H9 (cell line): ENCODE measurements at regions not wholly inside any gene's neighbourhood (a gene's known extent, or its start where the extent isn't known, plus 50 kb on each side); places are given as distances from the start of the nearest gene placed in this dataset.

Source experiments
- DNase-seq: peaks from one replicate; pipeline ENCODE4 v3.0.0-alpha.2; 2017
- H2AFZ ChIP-seq: one replicate; pipeline ENCODE4 v1.6.1; 2013; ENCODE audit warnings: mild to moderate bottlenecking, low read length, control low read depth, moderate library complexity
- H2AK5ac ChIP-seq: 2 replicates; pipeline ENCODE4 v1.6.1; 2013; ENCODE audit warnings: low read length, control low read depth, mixed read lengths; ENCODE audit not compliant: insufficient read length
- H2BK120ac ChIP-seq: one replicate; pipeline ENCODE4 v1.6.1; 2013; ENCODE audit warnings: low read depth, mild to moderate bottlenecking, low read length, control low read depth, inconsistent platforms; ENCODE audit not compliant: poor library complexity, severe bottlenecking
- H2BK12ac ChIP-seq: 2 replicates; pipeline ENCODE4 v1.6.1; 2013; ENCODE audit warnings: low read length, control low read depth, mixed read lengths, low read depth; ENCODE audit not compliant: insufficient read length
- H2BK15ac ChIP-seq: 2 replicates; pipeline ENCODE4 v1.6.1; 2013; ENCODE audit warnings: low read depth, low read length, control low read depth
- H2BK20ac ChIP-seq: one replicate; pipeline ENCODE4 v1.6.1; 2013; ENCODE audit warnings: low read depth, mild to moderate bottlenecking, low read length, control low read depth, inconsistent platforms; ENCODE audit not compliant: poor library complexity, severe bottlenecking
- H2BK5ac ChIP-seq: 2 replicates; pipeline ENCODE4 v1.6.1; 2013; ENCODE audit warnings: low read length, control low read depth, mixed read lengths; ENCODE audit not compliant: insufficient read length
- H3K14ac ChIP-seq: 2 replicates; pipeline ENCODE4 v1.6.1; 2013; ENCODE audit warnings: low read length, control low read depth; ENCODE audit not compliant: insufficient read depth
- H3K18ac ChIP-seq: 2 replicates; pipeline ENCODE4 v1.6.1; 2013; ENCODE audit warnings: low read depth, mild to moderate bottlenecking, mixed read lengths, low read length, control low read depth; ENCODE audit not compliant: insufficient read length
- H3K23ac ChIP-seq: 2 replicates; pipeline ENCODE4 v1.6.1; 2013; ENCODE audit warnings: low read length, control low read depth, mixed read lengths, low read depth; ENCODE audit not compliant: insufficient read length
- H3K23me2 ChIP-seq: 2 replicates; pipeline ENCODE4 v1.6.1; 2013; ENCODE audit warnings: low read depth, mild to moderate bottlenecking, mixed read lengths, low read length, control low read depth; ENCODE audit not compliant: insufficient read length, poor library complexity, severe bottlenecking
- H3K27ac ChIP-seq: 2 replicates; pipeline ENCODE4 v1.5.1; 2013; ENCODE audit warnings: low read length, control low read depth, mixed read lengths, low read depth; ENCODE audit not compliant: insufficient read length
- H3K27me3 ChIP-seq: 2 replicates; pipeline ENCODE4 v1.6.1; 2013; ENCODE audit warnings: low read length, control low read depth, inconsistent platforms; ENCODE audit not compliant: insufficient read depth
- H3K4ac ChIP-seq: 2 replicates; pipeline ENCODE4 v1.6.1; 2013; ENCODE audit warnings: low read depth, mild to moderate bottlenecking, control low read depth, inconsistent platforms, low read length, moderate library complexity
- H3K4me1 ChIP-seq: 2 replicates; pipeline ENCODE4 v1.6.1; 2013; ENCODE audit warnings: low read length, control low read depth, inconsistent platforms; ENCODE audit not compliant: insufficient read depth
- H3K4me2 ChIP-seq: 2 replicates; pipeline ENCODE4 v1.6.1; 2013; ENCODE audit warnings: low read length, control low read depth, mixed read lengths; ENCODE audit not compliant: insufficient read length, insufficient read depth
- H3K56ac ChIP-seq: 2 replicates; pipeline ENCODE4 v1.6.1; 2013; ENCODE audit warnings: low read depth, mild to moderate bottlenecking, mixed read lengths, low read length, control low read depth; ENCODE audit not compliant: insufficient read length
- H3K79me1 ChIP-seq: 2 replicates; pipeline ENCODE4 v1.6.1; 2013; ENCODE audit warnings: low read depth, mild to moderate bottlenecking, moderate library complexity, low read length, control low read depth, inconsistent platforms; ENCODE audit not compliant: insufficient read depth, poor library complexity, severe bottlenecking
- H3K79me2 ChIP-seq: 2 replicates; pipeline ENCODE4 v1.6.1; 2013; ENCODE audit warnings: low read length, control low read depth, inconsistent platforms; ENCODE audit not compliant: insufficient read depth
- H3K9ac ChIP-seq: 2 replicates; pipeline ENCODE4 v1.6.1; 2013; ENCODE audit warnings: low read length, control low read depth, mixed read lengths; ENCODE audit not compliant: insufficient read length; ENCODE audit errors: extremely low read depth
- H3K9me3 ChIP-seq: one replicate; pipeline ENCODE4 v1.6.1; 2013; ENCODE audit warnings: low read depth, low read length, inconsistent platforms; ENCODE audit not compliant: control insufficient read depth
- H3T11ph ChIP-seq: one replicate; pipeline ENCODE4 v1.6.1; 2013; ENCODE audit warnings: mild to moderate bottlenecking, low read length, control low read depth, inconsistent platforms
- H4K20me1 ChIP-seq: one replicate; pipeline ENCODE4 v1.6.1; 2013; ENCODE audit not compliant: control insufficient read depth, insufficient read length, insufficient read depth
- H4K5ac ChIP-seq: 2 replicates; pipeline ENCODE4 v1.6.1; 2013; ENCODE audit warnings: low read depth, mild to moderate bottlenecking, mixed read lengths, low read length, control low read depth; ENCODE audit not compliant: insufficient read length
- H4K8ac ChIP-seq: replicated peaks from 2 replicates; pipeline ENCODE4 v1.6.1; 2013; ENCODE audit warnings: low read length, control low read depth, mixed read lengths, low read depth; ENCODE audit not compliant: insufficient read length
- H4K91ac ChIP-seq: 2 replicates; pipeline ENCODE4 v1.6.1; 2013; ENCODE audit warnings: low read depth, mild to moderate bottlenecking, moderate library complexity, mixed read lengths, low read length, control low read depth; ENCODE audit not compliant: insufficient read length
- H3K27ac Mint-ChIP-seq, 3 experiments: 2 replicates in 2 of 3; 3 replicates in 1 of 3; pipeline ENCODE4 v1.8.0; 2020 to 2021; ENCODE audit warnings: mixed read lengths in 3 of 3, mild to moderate bottlenecking in 1 of 3, moderate library complexity in 1 of 3
- H3K27me3 Mint-ChIP-seq: 2 replicates; pipeline ENCODE4 v1.8.0; 2021; ENCODE audit warnings: low read depth, mild to moderate bottlenecking, moderate library complexity, mixed read lengths
- H3K36me3 Mint-ChIP-seq, 3 experiments: 2 replicates in 2 of 3; 3 replicates in 1 of 3; pipeline ENCODE4 v1.8.0; 2020 to 2021; ENCODE audit warnings: low read depth in 3 of 3, mixed read lengths in 3 of 3; ENCODE audit not compliant: insufficient read depth in 1 of 3
- H3K4me1 Mint-ChIP-seq, 2 experiments: 2 replicates each; pipeline ENCODE4 v1.8.0; 2020; ENCODE audit warnings: mixed read lengths in 2 of 2
- H3K4me3 Mint-ChIP-seq, 2 experiments: 2 replicates in 1 of 2; 3 replicates in 1 of 2; pipeline ENCODE4 v1.8.0; 2020 to 2021; ENCODE audit warnings: mild to moderate bottlenecking in 2 of 2, mixed read lengths in 2 of 2, moderate library complexity in 1 of 2
- H3K9me3 Mint-ChIP-seq, 2 experiments: 2 replicates in 1 of 2; 3 replicates in 1 of 2; pipeline ENCODE4 v1.8.0; 2020; ENCODE audit warnings: mild to moderate bottlenecking in 2 of 2, mixed read lengths in 2 of 2, moderate library complexity in 1 of 2
- WGBS: extraction: QIAGEN DNeasy Blood & Tissue Kit; methylation state at CpG from one replicate; pipeline ENCODE4 v1.1.7; 2013; ENCODE audit warnings: missing lambda C conversion rate, low lambda C conversion rate, mixed read lengths; ENCODE audit not compliant: insufficient read length; ENCODE audit errors: extremely low coverage; 5-methylcytosine and 5-hydroxymethylcytosine counted together
- TF ChIP-seq, protein P1 (sequence below): fragments of 200-600 bp; sonication (generic); conservative IDR thresholded peaks from 3 replicates; pipeline ENCODE4 v1.8.0; 2021; ENCODE audit warnings: antibody characterized with exemption, mild to moderate bottlenecking

DNA sequence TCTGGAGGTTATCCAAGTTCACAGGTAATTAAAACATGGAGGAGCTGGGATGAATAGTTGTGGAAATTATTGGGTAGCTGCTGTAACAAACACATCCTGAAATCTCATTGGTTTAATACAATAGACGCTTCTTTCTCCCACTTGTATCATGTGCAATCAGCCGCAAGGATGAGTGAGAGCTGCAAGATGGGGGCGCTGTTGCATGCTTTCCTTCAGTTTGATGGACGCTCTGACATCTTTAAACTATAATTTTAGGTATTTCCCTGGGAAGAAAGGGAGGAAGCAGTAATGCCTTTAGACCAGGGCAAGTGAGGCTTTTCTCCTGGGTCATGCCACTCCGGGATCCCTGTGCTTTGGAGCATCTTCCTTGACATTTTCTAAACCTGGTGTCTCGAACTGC lies 178.7 kb downstream of the PAWR start:
- no peak overlapping the region for H2AFZ ChIP-seq
- Mint-ChIP-seq H3K4me1 (peaks cover 20 to 38% of the 10 kb centered on the region in 2 experiments), H3K4me3 (no peak overlapping the region), H3K36me3 (peaks cover 6 to 13% (median 12%) of the 10 kb centered on the region in 3 experiments; a peak in 6 of 7 replicates), H3K27ac (peak overlapping the region in 2 of 3 experiments; percentile 24 to 55; a peak in 3 of 7 replicates), H3K27me3 (no peaks in the 10 kb centered on the region), H3K9me3 (peaks cover 3 to 8% of the 10 kb centered on the region in 2 experiments; a peak in 2 of 5 replicates)
- H3K18ac ChIP-seq = no peak overlapping the region
- TF ChIP-seq, protein P1, sequence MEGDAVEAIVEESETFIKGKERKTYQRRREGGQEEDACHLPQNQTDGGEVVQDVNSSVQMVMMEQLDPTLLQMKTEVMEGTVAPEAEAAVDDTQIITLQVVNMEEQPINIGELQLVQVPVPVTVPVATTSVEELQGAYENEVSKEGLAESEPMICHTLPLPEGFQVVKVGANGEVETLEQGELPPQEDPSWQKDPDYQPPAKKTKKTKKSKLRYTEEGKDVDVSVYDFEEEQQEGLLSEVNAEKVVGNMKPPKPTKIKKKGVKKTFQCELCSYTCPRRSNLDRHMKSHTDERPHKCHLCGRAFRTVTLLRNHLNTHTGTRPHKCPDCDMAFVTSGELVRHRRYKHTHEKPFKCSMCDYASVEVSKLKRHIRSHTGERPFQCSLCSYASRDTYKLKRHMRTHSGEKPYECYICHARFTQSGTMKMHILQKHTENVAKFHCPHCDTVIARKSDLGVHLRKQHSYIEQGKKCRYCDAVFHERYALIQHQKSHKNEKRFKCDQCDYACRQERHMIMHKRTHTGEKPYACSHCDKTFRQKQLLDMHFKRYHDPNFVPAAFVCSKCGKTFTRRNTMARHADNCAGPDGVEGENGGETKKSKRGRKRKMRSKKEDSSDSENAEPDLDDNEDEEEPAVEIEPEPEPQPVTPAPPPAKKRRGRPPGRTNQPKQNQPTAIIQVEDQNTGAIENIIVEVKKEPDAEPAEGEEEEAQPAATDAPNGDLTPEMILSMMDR = peak; percentile 90
- no peaks in the 10 kb centered on the region for H4K20me1 ChIP-seq
- H2BK20ac ChIP-seq = no peak overlapping the region
- H3K23ac ChIP-seq = no peak overlapping the region
- no peak overlapping the region for H2BK5ac ChIP-seq
- H3K27me3 ChIP-seq = no peaks in the 10 kb centered on the region
- H4K91ac ChIP-seq = no peak overlapping the region
- no peaks in the 10 kb centered on the region for H3K79me1 ChIP-seq
- DNase-seq = peak; percentile 76
- no peak overlapping the region for H2BK12ac ChIP-seq
- H3T11ph ChIP-seq = no peak overlapping the region
- no peak overlapping the region for H3K4ac ChIP-seq
- no peaks in the 10 kb centered on the region for H3K23me2 ChIP-seq
- no peak overlapping the region for H3K27ac ChIP-seq
- no CpG with 5 or more reads among the region's 6 CpGs for WGBS
- H3K14ac ChIP-seq = no peak overlapping the region
- H3K56ac ChIP-seq = no peak overlapping the region
- no peak overlapping the region for H4K5ac ChIP-seq
- no peak overlapping the region for H2BK15ac ChIP-seq
- peaks cover 6% of the 10 kb centered on the region for H3K4me1 ChIP-seq
- no peak overlapping the region for H3K4me2 ChIP-seq
- no peak overlapping the region for H4K8ac ChIP-seq
- H3K79me2 ChIP-seq = no peaks in the 10 kb centered on the region
- no peaks in the 10 kb centered on the region for H3K9me3 ChIP-seq
- no peak overlapping the region for H2AK5ac ChIP-seq
- H2BK120ac ChIP-seq = no peak overlapping the region
- H3K9ac ChIP-seq = no peak overlapping the region
